GM19395 (cell line): ENCODE measurements at regions not wholly inside any gene's neighbourhood (a gene's known extent, or its start where the extent isn't known, plus 50 kb on each side); places are given as distances from the start of the nearest gene placed in this dataset.

Source experiments
- ATAC-seq: cut with Tn5 transposase; IDR thresholded peaks from one replicate; pipeline ENCODE4 v1.9.1; 2021; ENCODE audit warnings: mild to moderate bottlenecking, moderate library complexity; ENCODE audit not compliant: unreplicated experiment

DNA sequence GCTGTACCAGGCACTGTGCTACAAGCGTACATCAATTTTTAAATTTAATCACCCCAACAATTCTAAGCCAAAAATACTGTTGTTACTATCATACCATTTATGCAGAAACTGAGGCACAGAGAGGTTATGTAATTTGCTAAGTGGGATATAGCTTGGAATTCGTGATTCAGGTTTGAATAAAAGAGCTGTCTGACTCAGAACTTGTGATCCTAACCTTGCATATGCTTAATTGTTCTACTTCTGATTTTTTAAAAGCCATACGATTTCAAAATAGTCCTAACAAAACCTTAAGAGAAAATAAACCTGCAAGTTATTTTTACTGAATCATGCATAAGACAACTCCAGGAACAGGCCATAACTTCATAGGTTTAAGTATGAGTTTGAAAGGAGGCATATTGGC lies 498.0 kb upstream of the CFAP20DC start:
- no peak for ATAC-seq

DNA sequence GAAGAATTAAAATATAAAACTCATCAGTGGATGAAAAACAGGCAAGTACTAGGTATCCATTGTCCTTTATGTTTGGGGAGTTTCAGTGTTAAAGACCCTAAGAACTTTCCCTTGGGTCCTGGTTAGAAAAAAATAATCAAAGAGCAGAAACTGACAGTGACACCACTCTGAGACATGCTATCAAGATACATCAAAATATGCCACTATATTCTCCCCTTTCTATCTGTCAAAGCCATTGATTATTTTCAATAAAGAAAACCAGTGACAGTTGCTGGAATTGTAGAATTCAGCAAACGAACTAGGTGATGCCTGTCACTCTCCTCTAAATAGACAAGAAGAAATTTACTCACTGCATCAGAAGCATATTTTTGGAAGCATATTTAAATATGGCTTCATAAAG lies 496.7 kb upstream of the CFAP20DC start:
- no peak for ATAC-seq

DNA sequence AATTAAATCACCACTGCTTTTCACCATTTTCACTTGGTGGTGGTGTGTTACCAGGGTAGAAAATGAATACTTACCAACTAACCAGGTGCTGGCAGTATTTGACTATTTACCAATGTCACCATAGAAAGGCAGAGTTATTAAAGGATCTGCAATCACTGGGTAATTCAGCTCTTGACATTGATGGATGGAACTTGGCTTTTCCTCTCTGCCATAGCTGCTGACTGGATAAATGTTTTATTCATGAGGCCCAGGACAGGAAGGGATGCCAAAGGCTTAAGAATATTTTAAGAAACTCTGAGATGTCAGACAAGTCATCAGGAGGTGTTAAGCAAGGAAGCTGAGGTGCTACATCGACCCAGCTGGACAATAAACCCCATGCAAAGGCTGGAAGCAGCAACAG lies 495.5 kb upstream of the CFAP20DC start:
- no peak for ATAC-seq

DNA sequence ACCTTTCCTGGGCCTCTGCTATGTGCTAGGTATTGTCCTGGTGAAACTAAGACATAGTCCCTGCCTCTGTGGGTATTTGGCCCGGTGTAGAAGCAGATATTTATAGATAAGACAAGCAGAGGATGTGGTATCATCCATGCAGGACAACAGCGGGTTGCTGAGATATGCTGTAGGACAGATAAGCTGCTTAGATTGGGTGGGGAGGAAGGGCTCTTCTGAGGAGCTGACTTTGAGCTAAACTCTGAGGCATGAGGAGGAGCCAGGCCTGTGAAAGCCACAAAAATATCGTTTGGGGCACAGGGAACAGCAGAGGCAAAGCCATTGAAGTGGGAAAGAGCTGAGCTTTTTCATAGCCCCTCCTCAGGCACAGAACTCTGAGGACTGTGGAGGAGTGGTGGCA lies 492.5 kb upstream of the CFAP20DC start:
- no peak for ATAC-seq

DNA sequence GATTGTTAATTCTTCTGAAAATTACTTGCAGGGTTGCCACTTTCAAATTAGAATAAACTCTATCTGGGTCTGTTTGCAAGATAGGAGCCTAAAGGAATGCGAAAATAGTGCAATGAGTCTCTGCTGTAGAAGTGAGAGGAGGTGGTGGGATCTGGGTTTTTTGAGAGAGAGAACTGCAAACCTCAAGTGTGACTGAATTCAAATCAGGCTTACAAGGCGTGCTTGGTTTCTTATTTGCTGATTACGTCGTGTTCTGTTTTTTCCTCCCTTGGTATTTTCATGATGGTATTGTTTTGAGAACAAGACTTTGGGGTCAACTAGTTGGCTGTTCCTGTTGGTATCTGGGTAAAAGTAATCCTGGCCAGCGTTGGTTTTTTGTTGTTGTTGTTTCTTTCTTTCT lies 490.9 kb upstream of the CFAP20DC start:
- peak; percentile 92 for ATAC-seq

DNA sequence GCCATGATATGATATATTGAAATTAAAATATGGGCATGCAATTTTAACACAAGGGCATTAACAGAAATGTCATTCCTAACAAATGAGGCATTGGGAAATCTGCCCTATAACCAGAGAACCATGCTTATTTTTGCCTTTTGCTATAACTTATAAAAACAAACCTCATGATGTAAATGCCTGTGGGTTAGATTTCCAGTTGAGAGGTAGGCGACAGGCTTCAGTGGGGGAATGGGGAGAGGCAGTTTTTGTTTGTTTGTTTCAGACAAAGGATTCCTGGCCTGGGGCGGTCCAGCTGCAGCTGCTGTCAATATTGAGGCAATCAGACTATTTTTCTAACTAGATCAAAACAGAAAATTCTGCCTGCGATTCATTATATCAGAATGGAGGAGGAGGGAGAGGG lies 490.4 kb upstream of the CFAP20DC start:
- no peak for ATAC-seq

DNA sequence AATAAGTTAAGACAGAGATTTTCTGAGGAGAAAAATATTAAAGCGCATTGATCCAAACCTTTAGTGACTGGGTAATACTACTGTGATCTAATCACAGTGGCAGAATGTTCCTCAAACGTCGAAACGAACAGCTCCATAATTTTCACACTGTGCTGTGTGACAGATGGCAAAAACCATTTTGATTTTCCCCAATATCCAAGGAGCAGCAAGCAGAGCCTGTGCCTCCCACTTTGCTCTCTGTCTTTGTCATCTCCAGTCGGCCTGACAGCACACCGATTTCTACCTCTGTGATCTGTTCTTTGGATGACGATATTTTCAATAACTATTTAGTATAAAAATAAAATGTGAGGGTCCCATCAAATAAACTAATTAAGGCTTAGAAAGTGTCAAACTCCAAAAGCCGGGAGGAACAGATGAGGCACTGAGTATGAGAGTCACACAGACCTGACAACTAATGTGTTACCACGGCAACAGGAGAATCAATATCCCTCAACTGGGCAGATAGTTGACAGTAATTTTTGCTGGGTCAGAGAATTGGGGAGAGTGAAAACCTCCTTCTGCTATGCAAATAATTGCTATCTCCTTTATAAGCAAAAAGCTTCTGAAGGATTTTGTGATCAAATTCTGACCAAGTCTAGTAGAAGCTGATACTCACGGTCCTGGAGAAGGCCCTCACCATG lies 489.1 kb upstream of the CFAP20DC start:
- ATAC-seq, result no peak

DNA sequence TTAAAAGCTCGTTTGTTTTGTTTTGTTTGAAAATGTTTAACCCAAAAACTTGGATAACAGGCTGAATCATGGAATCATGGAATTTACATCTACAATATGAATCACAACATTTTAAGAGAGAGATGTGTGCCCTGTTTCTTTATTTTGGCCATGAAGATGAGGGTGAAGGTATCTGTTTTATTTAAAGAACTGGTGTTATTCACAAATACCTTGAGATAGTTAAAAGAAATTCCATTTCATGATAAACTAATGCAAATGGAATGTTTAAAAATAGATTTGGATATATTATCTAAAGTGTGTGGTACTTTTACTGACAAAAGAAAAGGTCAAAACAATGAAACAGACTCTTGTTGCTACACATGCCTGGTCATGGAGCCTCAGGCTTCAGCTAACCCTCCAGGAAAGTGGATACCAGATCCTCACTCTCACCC lies 486.0 kb upstream of the CFAP20DC start:
- no peak for ATAC-seq

DNA sequence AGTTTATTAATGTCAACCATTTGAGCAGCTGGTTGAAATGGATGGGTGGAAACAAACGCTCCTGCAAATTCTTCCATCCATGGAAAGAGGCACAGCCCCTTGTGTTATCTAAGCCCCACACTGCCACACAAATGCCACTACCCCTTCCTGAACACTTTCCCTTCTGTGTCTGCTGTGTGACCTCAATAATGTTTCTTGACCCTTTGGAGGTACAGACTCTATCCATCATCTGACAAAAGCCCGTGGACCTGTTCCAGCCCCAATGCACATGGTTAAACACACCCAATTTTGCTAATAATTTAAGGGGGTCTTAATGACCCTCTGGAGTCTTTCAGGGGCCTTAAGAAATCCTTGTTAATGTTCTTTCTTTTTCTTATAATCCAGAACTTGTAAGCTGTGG lies 482.2 kb upstream of the CFAP20DC start:
- ATAC-seq, result no peak

DNA sequence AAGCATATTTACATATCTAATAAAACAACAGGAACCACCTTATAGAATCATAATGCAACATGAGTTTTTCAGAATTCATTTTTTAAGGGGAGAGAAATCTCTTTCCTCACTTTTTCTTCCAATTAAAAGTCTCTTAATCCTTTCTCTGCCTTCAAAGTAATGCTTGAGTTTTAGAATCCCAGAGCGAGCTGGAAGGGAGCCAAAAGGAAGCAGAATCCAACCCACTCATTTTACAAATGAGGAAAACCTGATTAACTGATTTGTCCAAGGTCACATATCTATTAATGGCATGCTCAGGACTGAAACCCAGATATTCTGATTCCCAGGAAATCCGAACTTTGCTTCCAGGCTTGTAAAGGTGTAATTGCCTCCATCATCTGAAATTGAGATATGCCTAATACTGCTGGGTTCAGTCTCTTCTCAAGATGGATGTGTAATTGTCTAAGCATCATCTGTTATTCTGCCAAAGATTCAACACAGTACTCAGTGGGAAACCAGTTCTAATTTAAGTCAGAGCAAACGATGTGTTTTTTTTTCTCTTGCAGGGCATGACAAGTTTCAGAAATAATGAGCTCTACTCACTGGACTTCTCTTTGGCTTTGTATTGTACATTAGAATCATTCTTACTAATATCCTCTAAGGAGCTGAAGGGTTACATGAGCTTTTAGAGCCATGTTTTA lies 481.4 kb upstream of the CFAP20DC start:
- no peak for ATAC-seq

DNA sequence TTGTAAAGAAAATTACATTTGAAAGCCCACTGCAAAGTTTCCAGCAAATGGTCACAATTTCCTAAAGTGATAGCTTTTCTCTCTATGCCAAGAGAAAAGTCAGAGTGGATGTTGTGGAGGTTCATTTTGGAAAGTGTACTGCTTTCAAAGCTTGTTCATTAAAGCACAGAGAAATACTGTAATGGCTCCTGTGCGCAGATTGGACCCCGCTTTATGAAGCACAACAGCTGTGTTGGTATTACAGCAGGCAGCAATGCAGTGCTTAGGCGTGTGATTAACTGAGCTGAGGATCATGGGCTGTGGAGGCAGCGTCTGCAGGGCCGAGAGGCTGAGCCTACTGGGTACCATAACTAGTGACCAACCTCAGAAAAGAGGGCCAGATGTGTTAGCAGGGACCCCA lies 478.4 kb upstream of the CFAP20DC start:
- ATAC-seq, result no peak

DNA sequence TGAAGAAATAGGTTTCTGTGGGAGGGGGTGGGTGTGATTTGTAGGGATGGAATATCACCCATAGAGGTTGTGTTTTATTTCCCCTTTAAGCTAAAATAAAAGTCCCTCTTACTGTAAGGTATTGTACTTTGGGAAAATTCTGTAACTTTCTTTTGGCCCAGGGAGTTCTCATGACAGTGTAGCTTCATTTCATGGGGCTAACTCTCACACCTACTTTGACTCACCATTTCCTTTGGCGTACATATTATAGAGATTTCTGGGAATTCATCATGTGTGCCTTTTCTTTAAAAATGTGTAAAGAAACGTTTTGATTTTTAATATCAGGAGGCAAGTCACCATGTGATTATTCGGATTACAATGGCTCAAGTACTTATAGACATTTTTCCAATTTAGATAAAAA lies 477.7 kb upstream of the CFAP20DC start:
- ATAC-seq, result no peak

DNA sequence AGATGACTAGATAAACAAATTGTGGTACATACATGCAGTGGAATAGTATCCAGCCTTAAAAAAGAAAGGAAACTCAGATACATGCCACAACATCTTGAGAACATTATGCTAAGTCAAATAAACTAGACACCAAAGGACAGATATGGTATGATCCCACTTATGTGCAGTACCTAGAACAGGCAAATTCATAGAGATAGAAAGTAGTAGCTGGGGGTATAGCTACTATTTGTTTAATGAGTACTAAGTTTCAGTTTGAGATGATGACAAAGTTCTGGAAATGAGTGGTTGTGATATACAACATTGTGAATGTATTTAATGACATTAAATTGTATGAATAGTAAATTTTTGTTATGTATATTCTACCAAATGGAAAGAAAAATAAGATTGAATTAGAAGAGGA lies 477.2 kb upstream of the CFAP20DC start:
- no peak for ATAC-seq

DNA sequence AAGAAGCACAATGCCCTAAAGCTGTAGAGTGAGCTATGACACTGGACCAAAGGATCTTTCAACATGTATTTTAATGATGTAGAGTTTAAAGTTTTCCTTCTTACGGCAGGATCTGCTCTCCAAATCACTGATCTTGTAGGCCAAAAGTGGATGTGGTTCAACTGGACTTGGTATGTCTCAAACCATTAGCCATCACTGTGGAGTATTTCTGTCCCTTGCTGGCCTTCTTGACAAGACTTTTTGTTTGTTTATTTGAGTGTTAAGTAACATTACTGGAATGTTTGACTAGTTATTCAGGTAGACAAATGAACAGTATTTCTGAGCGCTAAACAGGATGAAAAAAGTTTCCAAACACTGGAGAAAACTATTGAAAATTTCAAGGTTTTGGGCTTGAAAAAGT lies 472.7 kb upstream of the CFAP20DC start:
- ATAC-seq, result no peak

DNA sequence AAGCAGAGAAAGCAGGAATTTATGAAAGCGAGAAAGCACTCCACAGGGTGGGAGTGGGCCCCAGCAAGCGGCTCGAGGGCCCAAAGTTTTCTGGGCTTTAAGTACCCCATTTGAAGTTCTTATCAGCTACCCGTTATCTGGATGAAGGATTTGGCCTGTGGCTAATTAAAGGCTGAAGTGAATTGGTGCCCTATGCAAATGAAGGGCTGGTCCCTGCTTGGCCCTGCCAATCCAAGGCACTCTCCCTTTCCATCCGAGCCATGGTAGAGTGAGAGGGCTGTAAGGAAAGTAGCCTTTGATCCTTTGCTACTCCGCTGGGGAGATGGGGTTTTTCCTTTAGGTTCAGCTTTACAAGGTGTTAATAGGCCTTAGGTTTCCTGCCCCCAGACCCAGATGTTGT lies 469.3 kb upstream of the CFAP20DC start:
- no peak for ATAC-seq

DNA sequence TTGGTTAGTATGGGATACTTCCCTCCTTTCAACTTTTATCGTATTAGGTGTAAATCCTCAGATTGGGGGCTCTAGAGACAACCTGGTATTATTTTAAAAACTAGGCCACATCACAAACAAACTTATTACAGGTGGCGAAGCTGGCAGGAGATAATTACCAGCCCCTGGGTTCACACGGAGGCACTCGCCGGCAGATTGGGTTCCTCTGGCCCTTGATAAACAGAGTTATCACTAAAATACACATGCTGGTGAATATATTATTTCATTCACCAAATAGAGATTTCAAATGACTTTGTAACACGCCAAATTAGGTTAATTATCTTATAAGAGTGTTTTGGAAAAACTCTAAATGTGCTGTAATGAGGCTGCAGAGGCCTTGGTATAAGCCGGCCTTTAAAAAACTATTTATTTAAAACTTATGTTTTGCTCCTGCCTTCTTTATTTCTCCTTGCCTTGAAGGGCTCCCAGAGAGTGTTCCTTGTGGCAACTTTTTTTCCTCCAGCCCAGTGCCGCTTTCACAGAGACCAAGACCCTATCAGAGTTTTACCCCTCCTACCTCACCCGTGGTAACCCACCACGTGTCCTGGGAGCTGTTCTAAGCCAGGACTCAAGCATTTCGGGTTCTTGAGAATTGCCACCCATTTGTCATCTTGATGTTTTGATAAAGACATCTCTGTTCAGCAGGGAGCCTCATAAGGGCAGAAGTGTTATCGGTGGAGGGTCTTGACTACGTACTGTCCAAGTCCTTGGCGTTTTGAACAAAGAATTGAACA lies 468.6 kb upstream of the CFAP20DC start:
- no peak for ATAC-seq

DNA sequence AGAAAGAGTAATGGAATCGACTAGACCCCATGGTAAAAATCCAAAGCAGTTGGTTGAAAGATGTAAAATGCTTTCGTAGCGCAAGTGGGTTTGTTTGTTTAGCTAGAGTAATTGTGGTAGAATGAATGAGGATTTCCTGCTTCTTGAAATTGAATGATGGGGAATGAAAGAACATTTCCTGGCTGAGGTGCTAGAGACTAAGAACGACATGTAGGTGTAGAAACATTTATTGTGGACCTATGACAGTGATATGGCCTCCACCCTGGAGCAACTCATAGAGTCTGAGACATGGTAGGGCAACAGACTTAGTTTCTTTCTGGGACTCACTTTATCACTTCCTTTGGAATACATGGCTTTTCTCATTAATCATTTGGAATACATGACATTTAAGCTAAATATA lies 467.6 kb upstream of the CFAP20DC start:
- no peak for ATAC-seq

DNA sequence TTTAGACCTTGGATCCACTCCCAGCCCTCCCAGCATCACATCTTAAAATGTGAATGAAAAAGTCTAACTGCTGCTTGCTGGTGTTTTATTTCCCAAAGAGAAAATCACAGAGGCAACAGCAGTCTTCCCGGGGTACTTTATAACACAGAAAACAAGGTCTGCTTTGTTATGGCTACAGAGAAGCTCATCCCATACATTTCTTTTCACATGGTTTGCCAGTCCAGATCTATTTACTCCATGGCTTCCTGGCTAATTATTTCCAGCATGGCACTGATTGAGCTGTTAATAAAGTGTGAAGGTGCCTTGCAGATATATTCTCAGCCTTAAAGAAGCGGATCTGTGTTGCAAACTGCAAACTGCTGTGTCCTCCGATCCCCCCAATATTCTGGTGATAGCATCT lies 466.1 kb upstream of the CFAP20DC start:
- no peak for ATAC-seq

DNA sequence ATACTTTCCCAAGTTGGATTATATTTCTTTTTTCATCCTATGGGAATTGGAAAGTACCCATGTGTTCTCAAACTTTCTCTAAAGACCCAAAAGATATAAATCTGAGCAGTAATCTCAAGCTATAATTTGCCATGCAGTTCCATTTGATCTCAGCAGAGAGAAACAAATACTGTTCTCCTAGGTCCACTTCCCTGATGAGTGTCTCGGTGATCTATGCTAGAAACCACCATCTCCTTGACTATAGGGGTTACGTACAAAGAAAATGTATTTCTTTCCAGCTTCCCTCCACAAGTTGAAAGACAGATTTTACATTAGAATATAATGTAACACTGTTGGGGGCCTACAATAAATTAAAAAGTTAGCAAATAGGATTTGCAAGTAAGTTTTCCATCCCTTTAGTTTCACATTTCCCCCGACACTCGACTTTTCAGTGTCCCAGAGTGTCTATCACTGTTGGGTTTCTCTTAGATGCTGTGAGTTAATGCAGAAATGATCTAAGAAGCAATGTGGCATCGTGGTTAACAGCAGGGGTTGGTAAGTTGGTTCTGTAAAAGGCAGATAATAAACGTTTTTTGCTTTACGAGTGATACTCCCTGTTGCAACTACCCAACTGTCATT lies 465.1 kb upstream of the CFAP20DC start:
- no peak for ATAC-seq

DNA sequence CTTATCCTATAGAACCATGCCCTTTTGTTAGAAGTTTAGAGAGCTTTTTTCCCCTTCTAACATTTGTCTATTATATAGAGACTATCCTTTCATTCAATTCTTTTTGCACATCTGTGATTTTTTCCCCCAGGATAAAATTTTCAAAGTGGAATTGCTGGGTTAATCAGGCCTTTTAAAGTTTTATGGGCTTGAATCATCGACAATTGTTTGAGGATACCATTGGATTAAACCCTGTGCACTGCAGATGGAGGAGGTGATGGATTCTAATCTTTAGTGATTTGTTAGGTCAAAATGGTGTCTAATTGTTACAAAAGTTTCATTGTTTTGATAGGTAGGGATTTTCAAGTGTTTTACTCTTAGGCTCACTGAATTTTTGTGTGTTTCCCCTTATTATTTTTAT lies 463.7 kb upstream of the CFAP20DC start:
- no peak for ATAC-seq

DNA sequence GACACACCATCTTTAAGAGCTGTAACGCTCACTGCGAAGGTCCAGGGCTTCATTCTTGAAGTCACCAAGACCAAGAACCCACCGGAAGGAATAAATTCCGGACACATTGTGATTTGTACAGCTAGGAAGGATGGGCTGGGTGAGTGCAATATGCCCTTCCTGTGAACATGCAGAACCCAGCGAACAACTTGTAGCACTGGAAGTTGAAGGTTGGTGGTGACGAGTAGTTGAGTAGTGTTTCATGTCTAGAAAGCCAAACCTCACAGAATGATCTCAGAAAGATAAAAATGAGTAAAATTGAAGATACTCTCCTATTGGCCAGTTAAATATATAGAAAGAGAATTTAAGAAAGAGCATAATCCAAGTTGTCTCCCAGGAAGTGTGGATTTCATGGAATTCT lies 462.2 kb upstream of the CFAP20DC start:
- ATAC-seq, result no peak

DNA sequence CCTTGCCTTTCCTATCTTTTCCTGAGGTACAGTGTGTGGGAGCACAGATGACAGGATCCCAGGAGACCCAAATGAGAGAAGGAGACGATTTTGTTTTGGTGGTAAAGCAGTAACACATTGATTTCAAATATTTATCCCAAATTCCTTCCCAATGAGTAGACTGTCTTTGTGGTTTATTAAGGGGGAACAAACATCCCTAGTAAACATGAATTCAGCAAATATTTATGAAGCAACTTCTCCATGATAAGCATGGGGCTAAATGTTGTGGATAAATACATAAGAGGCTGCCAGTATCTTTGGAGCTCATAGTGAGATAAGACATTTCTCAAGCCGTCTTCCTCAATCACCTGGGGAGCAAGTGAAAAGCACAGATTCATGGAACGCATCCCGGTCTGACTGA lies 460.8 kb upstream of the CFAP20DC start:
- no peak for ATAC-seq
